NB4 (cell line): ENCODE measurements at regions not wholly inside any gene's neighbourhood (a gene's known extent, or its start where the extent isn't known, plus 50 kb on each side); places are given as distances from the start of the nearest gene placed in this dataset.
"Not testable (repeated sequence)": the region's sequence is repeated elsewhere in the genome, so short reads cannot be mapped to it uniquely, and the experiment has no call there.

Source experiments
- CTCF ChIP-seq: IDR thresholded peaks from one replicate; pipeline ENCODE4 v1.5.1; 2012; ENCODE audit warnings: low read depth, low read length
- MAX ChIP-seq: IDR thresholded peaks from 2 replicates; pipeline ENCODE4 v1.6.1; 2011; ENCODE audit warnings: low read depth, low read length
- MYC ChIP-seq: IDR thresholded peaks from 2 replicates; pipeline ENCODE4 v1.6.1; 2011; ENCODE audit warnings: low read depth, low read length
- POLR2A ChIP-seq: IDR thresholded peaks from 2 replicates; pipeline ENCODE4 v1.6.1; 2011; ENCODE audit warnings: mild to moderate bottlenecking; ENCODE audit not compliant: insufficient read length; ENCODE audit errors: extremely low read depth

- TF ChIP-seq POLR2A, CTCF, MYC, MAX: not testable (repeated sequence)
Measured at GRCh38 chr1:242954945-242955344, 300.1 kb downstream of the CEP170 start.
